ENCODE measurements at regions not wholly inside any gene's neighbourhood (a gene's known extent, or its start where the extent isn't known, plus 50 kb on each side); places are given as distances from the start of the nearest gene placed in this dataset.

- H3K9ac ChIP-seq (ENCODE audit: low read length in 2 of 2), result no peak overlapping the region
- H3K4me1 ChIP-seq (ENCODE audit: control insufficient read depth, insufficient read depth, low read length), result no peaks in the 10 kb centered on the region
- H3K4me3 ChIP-seq (ENCODE audit: low read length in 2 of 2), result no peak overlapping the region
- no peaks in the 10 kb centered on the region for H3K27me3 ChIP-seq (ENCODE audit: control insufficient read depth in 1 of 2, insufficient read depth in 2 of 2, low read length in 2 of 2)
- H3K27ac ChIP-seq (ENCODE audit: low read length), result no peak overlapping the region
- H3K36me3 ChIP-seq (ENCODE audit: control insufficient read depth in 2 of 2, insufficient read depth in 2 of 2, low read length in 2 of 2), result no peaks in the 10 kb centered on the region
- no peaks in the 10 kb centered on the region for H3K9me3 ChIP-seq (ENCODE audit: control insufficient read depth in 2 of 2, low read length in 2 of 2)
These were observed 103.8 kb downstream of the CYP26A1 start for GRCh38 chr10:93177511-93177910.

GRCh38 chr10:93178226-93178625 lies 104.5 kb downstream of the CYP26A1 start:
- no peaks in the 10 kb centered on the region for H3K27me3 ChIP-seq (ENCODE audit: control insufficient read depth in 1 of 2, insufficient read depth in 2 of 2, low read length in 2 of 2)
- no peaks in the 10 kb centered on the region for H3K9me3 ChIP-seq (ENCODE audit: control insufficient read depth in 2 of 2, low read length in 2 of 2)
- no peak overlapping the region for H3K4me3 ChIP-seq (ENCODE audit: low read length in 2 of 2)
- no peaks in the 10 kb centered on the region for H3K36me3 ChIP-seq (ENCODE audit: control insufficient read depth in 2 of 2, insufficient read depth in 2 of 2, low read length in 2 of 2)
- H3K4me1 ChIP-seq (ENCODE audit: control insufficient read depth, insufficient read depth, low read length), result no peaks in the 10 kb centered on the region
- no peak overlapping the region for H3K27ac ChIP-seq (ENCODE audit: low read length)
- H3K9ac ChIP-seq (ENCODE audit: low read length in 2 of 2), result no peak overlapping the region

GRCh38 chr10:93180482-93180931 lies 106.8 kb downstream of the CYP26A1 start:
- no peaks in the 10 kb centered on the region for H3K27me3 ChIP-seq (ENCODE audit: control insufficient read depth in 1 of 2, insufficient read depth in 2 of 2, low read length in 2 of 2)

GRCh38 chr10:93181271-93182048 lies 107.8 kb downstream of the CYP26A1 start:
- H3K9ac ChIP-seq (ENCODE audit: low read length in 2 of 2), result no peak overlapping the region
- no peaks in the 10 kb centered on the region for H3K4me1 ChIP-seq (ENCODE audit: control insufficient read depth, insufficient read depth, low read length)
- no peak overlapping the region for H3K4me3 ChIP-seq (ENCODE audit: low read length in 2 of 2)
- no peaks in the 10 kb centered on the region for H3K27me3 ChIP-seq (ENCODE audit: control insufficient read depth in 1 of 2, insufficient read depth in 2 of 2, low read length in 2 of 2)
- H3K36me3 ChIP-seq (ENCODE audit: control insufficient read depth in 2 of 2, insufficient read depth in 2 of 2, low read length in 2 of 2), result no peaks in the 10 kb centered on the region
- no peaks in the 10 kb centered on the region for H3K9me3 ChIP-seq (ENCODE audit: control insufficient read depth in 2 of 2, low read length in 2 of 2)
- H3K27ac ChIP-seq (ENCODE audit: low read length), result no peak overlapping the region

More at GRCh38 chr10:93180482-93180931, 106.8 kb downstream of the CYP26A1 start:
- H3K9me3 ChIP-seq (ENCODE audit: control insufficient read depth in 2 of 2, low read length in 2 of 2), result no peaks in the 10 kb centered on the region
- no peaks in the 10 kb centered on the region for H3K36me3 ChIP-seq (ENCODE audit: control insufficient read depth in 2 of 2, insufficient read depth in 2 of 2, low read length in 2 of 2)
- no peaks in the 10 kb centered on the region for H3K4me1 ChIP-seq (ENCODE audit: control insufficient read depth, insufficient read depth, low read length)
- no peak overlapping the region for H3K27ac ChIP-seq (ENCODE audit: low read length)
- H3K9ac ChIP-seq (ENCODE audit: low read length in 2 of 2), result no peak overlapping the region
- H3K4me3 ChIP-seq (ENCODE audit: low read length in 2 of 2), result no peak overlapping the region

GRCh38 chr10:93182049-93182327 lies 108.3 kb downstream of the CYP26A1 start:
- Histone ChIP-seq H3K27ac (ENCODE audit: low read length) (no peak overlapping the region), H3K4me3 (ENCODE audit: low read length in 2 of 2) (no peak overlapping the region), H3K9me3 (ENCODE audit: control insufficient read depth in 2 of 2, low read length in 2 of 2) (no peaks in the 10 kb centered on the region), H3K9ac (ENCODE audit: low read length in 2 of 2) (no peak overlapping the region), H3K4me1 (ENCODE audit: control insufficient read depth, insufficient read depth, low read length) (no peaks in the 10 kb centered on the region), H3K36me3 (ENCODE audit: control insufficient read depth in 2 of 2, insufficient read depth in 2 of 2, low read length in 2 of 2) (no peaks in the 10 kb centered on the region), H3K27me3 (ENCODE audit: control insufficient read depth in 1 of 2, insufficient read depth in 2 of 2, low read length in 2 of 2) (no peaks in the 10 kb centered on the region)

GRCh38 chr10:93182790-93183189 lies 109.1 kb downstream of the CYP26A1 start:
- Histone ChIP-seq H3K36me3 (ENCODE audit: control insufficient read depth in 2 of 2, insufficient read depth in 2 of 2, low read length in 2 of 2) (no peaks in the 10 kb centered on the region), H3K9me3 (ENCODE audit: control insufficient read depth in 2 of 2, low read length in 2 of 2) (no peaks in the 10 kb centered on the region), H3K4me1 (ENCODE audit: control insufficient read depth, insufficient read depth, low read length) (no peaks in the 10 kb centered on the region), H3K27ac (ENCODE audit: low read length) (no peak overlapping the region), H3K9ac (ENCODE audit: low read length in 2 of 2) (no peak overlapping the region), H3K27me3 (ENCODE audit: control insufficient read depth in 1 of 2, insufficient read depth in 2 of 2, low read length in 2 of 2) (no peaks in the 10 kb centered on the region), H3K4me3 (ENCODE audit: low read length in 2 of 2) (no peak overlapping the region)

GRCh38 chr10:93186653-93187052 lies 113.0 kb downstream of the CYP26A1 start:
- no peaks in the 10 kb centered on the region for H3K4me1 ChIP-seq (ENCODE audit: control insufficient read depth, insufficient read depth, low read length)
- H3K27me3 ChIP-seq (ENCODE audit: control insufficient read depth in 1 of 2, insufficient read depth in 2 of 2, low read length in 2 of 2), result no peaks in the 10 kb centered on the region
- H3K36me3 ChIP-seq (ENCODE audit: control insufficient read depth in 2 of 2, insufficient read depth in 2 of 2, low read length in 2 of 2), result no peaks in the 10 kb centered on the region
- H3K4me3 ChIP-seq (ENCODE audit: low read length in 2 of 2), result no peak overlapping the region
- no peak overlapping the region for H3K27ac ChIP-seq (ENCODE audit: low read length)
- no peaks in the 10 kb centered on the region for H3K9me3 ChIP-seq (ENCODE audit: control insufficient read depth in 2 of 2, low read length in 2 of 2)
- H3K9ac ChIP-seq (ENCODE audit: low read length in 2 of 2), result no peak overlapping the region

- Histone ChIP-seq H3K27ac (ENCODE audit: low read length) (no peak overlapping the region), H3K4me3 (ENCODE audit: low read length in 2 of 2) (no peak overlapping the region), H3K36me3 (ENCODE audit: control insufficient read depth in 2 of 2, insufficient read depth in 2 of 2, low read length in 2 of 2) (no peaks in the 10 kb centered on the region), H3K9ac (ENCODE audit: low read length in 2 of 2) (no peak overlapping the region), H3K4me1 (ENCODE audit: control insufficient read depth, insufficient read depth, low read length) (no peaks in the 10 kb centered on the region), H3K9me3 (ENCODE audit: control insufficient read depth in 2 of 2, low read length in 2 of 2) (no peaks in the 10 kb centered on the region), H3K27me3 (ENCODE audit: control insufficient read depth in 1 of 2, insufficient read depth in 2 of 2, low read length in 2 of 2) (no peaks in the 10 kb centered on the region)
These were observed 116.3 kb downstream of the CYP26A1 start for GRCh38 chr10:93189944-93190343.

- no peaks in the 10 kb centered on the region for H3K9me3 ChIP-seq (ENCODE audit: control insufficient read depth in 2 of 2, low read length in 2 of 2)
- no peaks in the 10 kb centered on the region for H3K27me3 ChIP-seq (ENCODE audit: control insufficient read depth in 1 of 2, insufficient read depth in 2 of 2, low read length in 2 of 2)
- H3K27ac ChIP-seq (ENCODE audit: low read length), result no peak overlapping the region
- no peaks in the 10 kb centered on the region for H3K36me3 ChIP-seq (ENCODE audit: control insufficient read depth in 2 of 2, insufficient read depth in 2 of 2, low read length in 2 of 2)
- H3K4me1 ChIP-seq (ENCODE audit: control insufficient read depth, insufficient read depth, low read length), result no peaks in the 10 kb centered on the region
- H3K9ac ChIP-seq (ENCODE audit: low read length in 2 of 2), result no peak overlapping the region
- no peak overlapping the region for H3K4me3 ChIP-seq (ENCODE audit: low read length in 2 of 2)
These were observed 116.7 kb downstream of the CYP26A1 start for GRCh38 chr10:93190372-93190771.

GRCh38 chr10:93193906-93194305 lies 120.2 kb downstream of the CYP26A1 start:
- no peaks in the 10 kb centered on the region for H3K27me3 ChIP-seq (ENCODE audit: control insufficient read depth in 1 of 2, insufficient read depth in 2 of 2, low read length in 2 of 2)
- H3K27ac ChIP-seq (ENCODE audit: low read length), result no peak overlapping the region
- H3K4me3 ChIP-seq (ENCODE audit: low read length in 2 of 2), result no peak overlapping the region
- H3K36me3 ChIP-seq (ENCODE audit: control insufficient read depth in 2 of 2, insufficient read depth in 2 of 2, low read length in 2 of 2), result no peaks in the 10 kb centered on the region
- peaks cover 2% of the 10 kb centered on the region for H3K4me1 ChIP-seq (ENCODE audit: control insufficient read depth, insufficient read depth, low read length)
- H3K9me3 ChIP-seq (ENCODE audit: control insufficient read depth in 2 of 2, low read length in 2 of 2), result no peaks in the 10 kb centered on the region
- H3K9ac ChIP-seq (ENCODE audit: low read length in 2 of 2), result no peak overlapping the region

- H3K9ac ChIP-seq (ENCODE audit: low read length in 2 of 2), result no peak overlapping the region
- no peaks in the 10 kb centered on the region for H3K36me3 ChIP-seq (ENCODE audit: control insufficient read depth in 2 of 2, insufficient read depth in 2 of 2, low read length in 2 of 2)
- no peaks in the 10 kb centered on the region for H3K27me3 ChIP-seq (ENCODE audit: control insufficient read depth in 1 of 2, insufficient read depth in 2 of 2, low read length in 2 of 2)
- no peak overlapping the region for H3K27ac ChIP-seq (ENCODE audit: low read length)
- no peaks in the 10 kb centered on the region for H3K9me3 ChIP-seq (ENCODE audit: control insufficient read depth in 2 of 2, low read length in 2 of 2)
- peak overlapping the region; percentile 60 to 69 for H3K4me3 ChIP-seq (ENCODE audit: low read length in 2 of 2)
- peaks cover 2% of the 10 kb centered on the region for H3K4me1 ChIP-seq (ENCODE audit: control insufficient read depth, insufficient read depth, low read length)
These were observed 124.9 kb downstream of the CYP26A1 start for GRCh38 chr10:93198401-93199131.

Data from stomach smooth muscle (tissue), 2 donors.